Keratinocyte (primary cell): ENCODE measurements at regions not wholly inside any gene's neighbourhood (a gene's known extent, or its start where the extent isn't known, plus 50 kb on each side); places are given as distances from the start of the nearest gene placed in this dataset.

Source experiments
- CTCF ChIP-seq, 3 experiments: IDR thresholded peaks in 1 of 3; conservative IDR thresholded peaks in 1 of 3; optimal IDR thresholded peaks in 1 of 3; 2 replicates in 2 of 3; 3 replicates in 1 of 3; pipeline versions ENCODE3 to v1.5.1; 2011; ENCODE audit warnings: low read length in 3 of 3, mild to moderate bottlenecking in 3 of 3, moderate library complexity in 2 of 3, control low read depth in 1 of 3, inconsistent platforms in 1 of 3; ENCODE audit not compliant: insufficient read depth in 2 of 3; ENCODE audit errors: extremely low read depth in 1 of 3
- EZH2 ChIP-seq: IDR thresholded peaks from one replicate; pipeline ENCODE4 v1.6.1; 2012; ENCODE audit warnings: inconsistent platforms, mild to moderate bottlenecking, low read length, moderate library complexity

GRCh38 chr10:120002785-120003184 lies 110.3 kb downstream of the SEC23IP start:
- TF ChIP-seq CTCF (optimal IDR thresholded peaks at IDR 0.05 in 1 of 3, IDR thresholded peaks at IDR 0.05 in 1 of 3, conservative IDR thresholded peaks at IDR 0.05 in 1 of 3; ENCODE audit: extremely low read depth in 1 of 3, insufficient read depth in 2 of 3, low read length in 3 of 3) (no peak), EZH2 (no peak)
